COLO668 (cell line): ENCODE measurements at regions not wholly inside any gene's neighbourhood (a gene's known extent, or its start where the extent isn't known, plus 50 kb on each side); places are given as distances from the start of the nearest gene placed in this dataset.

ENCODE experiments used
- DNase-seq: peaks from one replicate; lab custom pipeline; 2025; ENCODE audit not compliant: unreplicated experiment; lab: John Stamatoyannopoulos, UW

DNA sequence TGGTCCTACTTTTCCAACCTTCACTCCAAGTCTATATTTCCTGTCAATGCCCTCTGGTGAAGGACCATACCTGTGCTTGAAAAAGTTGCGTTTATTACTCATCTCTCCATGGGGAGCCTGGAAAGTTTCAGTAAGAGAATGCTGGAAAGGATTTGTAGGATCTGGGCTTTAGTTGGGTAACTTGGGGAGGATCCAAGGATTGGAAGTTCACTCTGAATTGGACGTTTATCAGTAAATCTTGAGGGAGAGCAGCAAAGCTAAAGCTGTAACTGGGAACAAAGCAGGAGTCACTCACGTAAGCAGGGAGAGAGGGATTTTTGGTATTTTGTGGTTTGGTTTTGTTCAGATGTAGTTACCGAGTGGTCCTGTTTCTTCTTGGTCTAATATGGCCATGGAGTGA is 51.4 kb upstream of the NPVF start:
- no peak for DNase-seq

DNA sequence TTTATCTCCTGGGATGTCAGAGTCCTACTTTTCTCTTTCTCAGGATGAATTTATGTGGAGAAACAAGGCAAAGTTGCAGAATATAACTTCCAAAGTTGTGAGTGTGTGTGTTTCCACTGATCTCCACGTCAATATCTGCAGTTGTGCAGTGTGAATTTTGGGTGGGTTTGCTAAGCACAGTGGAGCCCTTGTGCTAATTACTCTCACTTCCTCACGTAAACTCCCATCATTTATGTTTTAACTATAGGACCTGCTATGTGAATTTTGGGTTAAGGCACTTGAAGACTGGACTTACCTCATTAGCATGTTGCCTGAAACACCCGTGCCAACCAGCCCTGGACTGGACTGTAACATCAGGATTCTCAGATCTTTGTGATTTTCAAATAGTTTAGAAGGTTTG is 51.9 kb upstream of the NPVF start:
- DNase-seq, result no peak

DNA sequence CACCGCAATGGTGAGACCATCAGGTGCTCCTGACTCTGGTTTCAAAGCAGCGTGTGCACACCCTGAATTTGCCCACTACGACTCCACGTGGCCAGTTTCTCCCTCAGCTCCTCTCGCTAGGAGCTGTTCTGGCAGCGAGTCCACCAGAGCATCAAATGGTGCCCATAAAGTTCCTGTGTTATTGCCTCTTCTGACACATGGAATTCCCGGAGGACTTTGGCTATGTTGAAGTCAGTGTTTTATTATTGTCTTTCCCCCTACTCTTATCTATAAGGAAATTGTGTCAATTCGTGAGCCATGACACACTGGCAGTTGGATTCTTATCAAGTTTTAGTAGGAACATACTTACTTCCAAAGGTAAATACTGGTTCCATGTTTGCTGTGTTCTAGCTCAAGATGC is 53.9 kb upstream of the NPVF start:
- no peak for DNase-seq

DNA sequence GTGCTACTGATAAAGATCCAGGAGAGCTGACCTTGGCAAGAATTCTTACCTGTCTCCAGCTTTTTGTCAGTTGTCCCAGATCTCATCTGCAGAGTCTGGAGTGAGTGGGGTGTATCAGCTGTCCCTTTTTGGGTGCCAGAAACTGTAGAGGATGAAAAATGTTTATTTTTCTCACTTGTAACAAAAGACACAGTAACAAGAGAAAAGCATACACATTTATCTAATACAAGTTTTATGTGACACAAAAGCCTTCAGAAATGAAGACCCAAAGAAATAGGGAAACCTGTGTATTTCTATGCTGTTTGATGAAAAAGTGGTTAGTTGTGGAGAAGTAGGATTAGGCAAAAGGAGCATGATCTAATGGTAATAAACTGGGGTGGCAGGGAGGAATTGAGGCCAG is 58.5 kb upstream of the NPVF start:
- no peak for DNase-seq

DNA sequence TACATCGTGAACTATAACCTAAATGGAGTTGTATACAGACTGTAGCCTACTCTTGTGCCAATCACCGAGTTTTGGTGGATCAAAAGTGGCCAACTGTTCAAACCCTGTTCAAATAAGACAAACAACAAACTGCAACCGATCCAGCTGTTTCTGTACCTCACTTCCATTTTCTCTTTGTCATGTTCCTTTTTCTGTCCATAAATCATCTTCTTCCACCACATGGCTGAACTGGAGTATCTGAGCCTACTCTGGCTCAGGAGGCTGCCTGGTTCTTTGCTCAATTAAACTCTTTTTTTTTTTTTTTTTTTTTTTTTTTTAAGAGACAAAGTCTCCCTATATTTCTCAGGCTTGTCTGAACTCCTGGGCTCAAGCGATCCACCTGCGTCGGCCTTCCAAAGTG is 59.0 kb upstream of the NPVF start:
- DNase-seq, result no peak

DNA sequence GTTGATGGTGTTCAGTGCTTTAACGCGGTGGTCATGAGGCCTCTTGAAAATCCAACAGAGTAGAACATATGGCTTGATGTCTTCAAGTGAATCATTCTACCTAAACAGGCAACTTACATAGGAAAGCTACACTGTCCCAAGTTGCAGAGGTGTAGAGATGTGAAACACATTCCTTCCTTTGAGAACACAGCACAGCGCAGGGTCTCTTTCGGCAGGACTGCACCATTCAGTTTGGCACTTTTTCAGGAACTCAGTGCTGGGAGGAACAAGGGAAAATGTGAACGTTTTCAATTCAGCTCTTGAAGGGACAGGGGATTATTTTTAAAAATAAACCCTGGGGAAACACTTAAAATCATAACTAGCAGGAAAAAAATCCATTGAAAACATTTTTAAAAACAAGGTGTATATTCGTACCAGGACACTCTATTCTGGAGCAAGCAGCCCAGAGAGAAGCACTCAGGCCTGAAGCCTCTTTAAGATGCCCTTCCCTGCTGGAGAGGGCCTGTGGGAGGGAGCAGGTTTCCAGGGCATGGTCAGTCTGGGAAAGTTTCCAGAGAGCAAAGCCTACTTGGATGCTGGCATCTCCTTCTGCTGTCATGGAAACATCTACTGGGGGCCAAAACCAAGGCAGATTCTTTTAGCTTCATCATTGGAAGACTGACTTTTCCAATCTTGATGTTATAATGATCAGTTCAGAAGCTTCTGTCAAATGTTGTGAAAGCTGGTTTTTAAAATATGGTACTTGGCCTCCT is 60.4 kb upstream of the NPVF start:
- no peak for DNase-seq

DNA sequence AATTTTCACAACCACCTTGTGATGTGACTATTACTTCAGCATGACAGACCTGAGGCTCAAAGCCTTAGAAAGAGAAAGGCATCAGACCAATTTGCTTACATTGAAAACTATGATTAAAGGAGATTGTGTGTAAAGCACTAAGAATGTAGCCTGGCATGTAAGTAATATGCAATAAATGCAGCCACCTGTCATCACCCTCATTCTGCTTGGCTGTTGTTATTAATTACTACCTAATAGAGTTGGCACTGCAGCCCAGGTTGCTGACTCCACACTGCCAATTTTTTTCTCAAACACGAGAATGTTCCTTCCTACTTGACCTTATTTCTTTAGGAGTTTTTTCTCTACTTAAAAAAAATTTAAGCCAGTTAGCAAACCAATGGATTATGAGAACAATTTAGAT is 61.2 kb upstream of the NPVF start:
- no peak for DNase-seq

DNA sequence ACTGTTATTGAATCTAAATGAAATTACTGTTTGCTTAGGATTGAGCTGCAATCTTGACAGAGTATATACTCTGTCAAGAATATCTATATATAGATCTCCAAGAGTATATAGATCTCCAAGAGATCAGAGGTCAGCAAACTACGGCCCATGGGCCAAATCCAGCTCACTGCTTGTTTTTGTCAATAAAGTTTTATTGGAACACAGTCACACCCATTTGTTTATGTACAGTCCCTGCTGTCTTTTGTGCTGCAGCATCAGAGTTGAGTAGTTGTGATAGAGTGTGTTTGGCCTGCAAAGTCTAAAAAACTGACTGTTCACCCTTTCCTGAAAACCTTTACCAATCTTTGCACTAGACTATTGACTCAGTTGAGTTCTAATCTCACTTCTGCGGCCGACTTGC is 66.3 kb upstream of the NPVF start:
- DNase-seq, result no peak

DNA sequence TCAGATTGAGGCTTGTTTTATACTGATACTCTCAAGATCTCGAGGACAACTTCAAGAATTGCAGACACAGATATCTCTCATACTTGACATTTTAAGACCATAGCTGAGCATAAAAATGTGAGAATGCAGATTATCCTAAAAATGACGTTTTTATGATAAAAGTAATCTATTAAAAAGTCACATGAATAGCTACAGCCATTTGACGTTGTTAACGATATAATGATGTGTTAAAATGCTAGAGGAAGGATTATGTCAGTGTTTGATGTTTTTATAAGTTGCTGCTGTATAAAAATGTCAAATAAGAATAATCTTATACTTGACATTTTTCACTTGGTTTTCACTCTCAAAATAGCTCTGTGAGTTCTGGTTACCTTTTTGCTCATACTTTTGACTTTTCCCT is 67.1 kb upstream of the NPVF start:
- DNase-seq, result no peak

DNA sequence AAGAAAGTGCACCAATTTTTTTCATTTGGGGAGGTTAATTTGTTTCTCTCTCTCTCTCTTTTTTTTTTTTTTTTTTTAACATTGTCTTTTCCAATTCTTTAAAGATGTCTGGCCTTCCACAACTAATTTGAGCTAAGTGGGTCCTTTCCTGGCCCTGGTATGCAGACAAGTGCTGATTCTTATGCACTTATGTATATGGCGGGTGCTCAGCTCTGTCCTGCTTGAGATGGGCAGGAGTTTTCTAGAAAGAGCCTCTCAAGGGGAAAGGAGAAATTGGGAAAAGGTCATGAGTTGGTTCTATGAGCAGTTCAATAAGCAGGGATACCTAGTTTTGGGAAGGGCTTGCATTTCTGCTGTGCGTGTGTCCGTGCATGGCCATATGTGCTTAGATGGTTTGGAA is 67.8 kb upstream of the NPVF start:
- no peak for DNase-seq

DNA sequence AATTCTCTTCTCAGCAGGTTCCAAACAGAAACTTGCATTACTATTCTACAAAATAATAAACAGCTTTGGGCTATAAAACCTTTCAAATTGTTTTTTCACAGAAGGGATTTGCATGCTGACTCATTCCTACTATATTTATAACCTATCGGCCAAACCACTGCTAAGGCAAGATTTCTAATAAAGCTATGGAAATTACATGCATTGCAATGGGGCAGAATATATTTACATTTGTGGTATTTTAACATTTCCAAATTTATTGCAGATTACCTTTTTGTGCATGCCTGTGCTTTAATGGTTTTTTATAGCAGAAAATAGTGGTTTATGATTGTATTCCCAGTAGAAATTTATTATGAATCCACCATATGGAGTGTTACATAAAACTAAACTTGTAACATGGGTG is 69.0 kb upstream of the NPVF start:
- DNase-seq, result no peak

DNA sequence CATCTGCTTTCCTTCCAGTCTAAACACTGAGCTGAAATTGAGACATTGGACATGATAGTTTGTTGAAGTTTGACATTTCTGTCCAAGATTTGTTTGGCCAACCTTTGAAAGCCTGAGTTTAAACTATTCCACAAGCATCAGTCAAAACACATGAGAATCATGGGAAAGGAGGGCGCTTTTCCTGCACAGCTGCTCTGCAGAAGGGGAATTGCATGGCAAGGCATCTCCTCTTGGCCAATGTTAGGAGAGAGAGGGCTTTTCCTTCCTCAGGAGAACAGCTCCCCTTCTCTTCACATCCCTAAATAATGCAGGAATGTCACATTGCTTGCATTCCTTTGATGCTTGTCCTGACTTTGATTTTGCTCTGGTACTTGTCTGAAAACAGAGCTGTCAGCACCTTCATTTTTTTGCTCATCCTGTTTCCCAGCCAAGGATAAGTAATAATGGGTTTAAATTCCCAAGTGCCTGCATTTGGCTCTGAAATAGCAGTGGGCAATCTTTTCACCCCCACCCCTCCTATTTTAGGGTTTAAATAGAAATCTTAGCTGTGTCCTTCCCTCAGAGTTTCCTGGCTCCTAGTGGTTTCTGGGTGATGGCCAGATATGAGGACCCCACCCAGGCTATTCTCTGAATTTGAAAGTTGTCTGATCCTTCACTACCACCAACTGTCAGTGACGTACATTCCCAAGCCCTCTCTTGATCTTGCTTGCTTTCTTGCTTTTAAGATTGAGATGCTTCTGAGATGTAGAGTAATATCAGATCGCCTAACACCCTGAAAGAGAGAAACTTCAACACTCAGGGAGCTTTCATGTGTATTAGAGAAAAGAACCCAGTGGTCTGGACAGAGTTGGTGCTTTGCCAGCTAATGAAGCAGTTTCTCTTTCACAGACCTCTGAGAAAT is 75.2 kb upstream of the NPVF start:
- DNase-seq, result no peak

DNA sequence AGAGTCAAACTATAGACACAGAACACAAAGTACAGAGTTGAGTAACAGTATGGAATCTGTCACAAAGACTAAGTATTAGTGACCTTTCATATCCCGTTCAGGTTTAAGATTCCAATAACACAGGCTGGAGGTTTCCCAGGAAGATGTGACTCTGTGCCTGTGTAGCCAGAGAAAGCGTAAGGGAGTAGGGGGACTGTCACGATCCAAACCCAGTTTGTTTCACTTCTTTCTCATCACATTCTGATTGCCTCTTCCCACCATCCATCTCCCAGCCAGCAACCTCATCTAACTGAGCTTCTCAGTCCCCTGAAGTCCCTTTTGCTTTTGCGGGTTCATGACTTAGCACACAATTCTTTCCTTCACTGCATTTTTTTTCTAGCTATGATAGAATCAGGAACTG is 76.4 kb upstream of the NPVF start:
- no peak for DNase-seq

DNA sequence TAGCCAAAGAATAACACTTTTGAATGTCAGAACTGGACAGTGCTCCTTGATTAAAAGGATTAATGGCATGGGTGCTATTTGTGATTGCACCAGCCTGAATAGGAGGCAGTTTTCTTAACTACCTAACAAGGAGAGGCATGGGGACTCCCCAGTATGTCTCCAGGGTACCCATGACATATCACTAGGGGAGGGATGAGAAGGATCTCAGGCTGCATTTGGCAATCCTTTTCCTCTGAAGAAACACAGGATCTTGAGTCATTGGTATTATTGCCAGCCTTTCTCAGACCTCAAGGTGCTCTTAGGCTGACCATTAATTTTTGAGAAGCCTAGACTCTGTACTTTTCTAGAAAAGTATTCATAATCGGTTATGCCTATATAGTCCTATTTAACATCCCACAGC is 77.5 kb upstream of the NPVF start:
- DNase-seq, result no peak

DNA sequence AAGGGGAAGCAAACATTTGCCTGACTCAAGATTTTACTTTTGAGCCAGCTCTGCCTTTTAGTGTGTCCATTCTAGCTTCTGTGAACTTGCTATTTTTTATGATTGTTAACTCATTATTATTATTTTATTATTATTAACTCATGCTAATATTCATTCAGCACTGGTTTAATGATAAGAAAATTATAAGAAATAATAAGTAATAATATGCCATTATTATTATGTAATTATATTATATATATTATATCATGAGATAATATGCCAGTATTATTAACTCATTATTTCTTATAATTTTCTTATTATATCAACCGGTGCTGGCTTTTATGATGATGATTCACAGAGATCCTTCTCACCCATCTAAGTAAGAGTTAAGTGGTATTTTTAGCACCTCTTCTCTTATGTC is 79.3 kb upstream of the NPVF start:
- DNase-seq, result no peak

DNA sequence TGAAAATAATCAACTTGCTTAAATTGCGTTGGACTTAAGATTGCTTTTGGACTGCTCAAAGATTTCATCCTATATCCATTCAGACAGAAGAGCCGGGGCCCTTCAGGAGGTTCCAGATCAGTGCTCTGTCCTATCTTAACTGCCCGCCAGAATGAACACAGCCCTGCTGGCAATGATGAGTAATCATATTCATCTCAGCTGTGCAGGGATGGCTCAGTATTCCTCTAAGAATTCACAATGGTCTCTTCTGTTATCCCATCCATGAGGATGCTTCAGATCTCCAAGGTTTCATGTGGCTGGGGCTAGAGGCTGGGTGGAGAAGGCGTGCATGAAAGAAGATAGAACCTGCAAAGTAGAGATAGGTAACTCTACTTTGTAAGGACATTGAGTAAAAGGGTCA is 80.0 kb upstream of the NPVF start:
- DNase-seq, result no peak

DNA sequence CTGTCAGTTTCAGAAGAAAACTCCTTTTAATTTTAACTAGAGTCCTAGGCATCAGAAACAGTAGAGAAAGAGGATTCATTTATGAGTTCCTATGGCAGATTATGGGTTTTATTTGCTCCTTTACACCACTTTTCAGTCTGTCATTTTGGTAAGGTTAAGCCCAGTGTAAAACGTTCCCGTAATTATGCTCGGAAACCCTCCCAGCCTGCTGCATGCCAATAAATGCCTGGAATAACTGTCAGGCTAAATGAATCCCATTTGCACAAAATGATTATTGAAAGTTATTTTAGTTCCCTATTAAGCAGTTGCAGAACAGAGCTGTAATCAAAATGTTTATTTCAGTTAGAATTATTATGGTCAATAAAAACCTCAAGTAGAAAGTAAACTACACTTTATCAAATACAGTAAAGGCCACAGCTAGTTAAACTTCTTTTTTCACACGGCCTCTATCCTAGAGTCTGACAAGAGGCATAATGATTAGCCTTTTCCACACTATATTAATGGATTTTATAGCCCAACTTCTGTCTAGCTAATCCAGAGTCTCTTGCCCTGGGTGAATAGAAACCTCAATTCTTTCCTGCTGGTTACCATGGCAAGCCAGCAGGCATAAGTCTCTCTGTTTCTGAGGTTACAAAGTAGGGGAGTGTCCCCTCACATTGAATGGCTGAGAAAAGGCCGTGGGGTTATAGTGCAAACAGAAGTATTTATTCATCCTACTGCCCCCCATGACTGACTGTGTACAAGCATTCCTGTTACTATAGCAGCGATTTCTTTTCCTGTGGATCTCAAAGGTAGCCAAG is 80.8 kb upstream of the NPVF start:
- DNase-seq, result no peak

DNA sequence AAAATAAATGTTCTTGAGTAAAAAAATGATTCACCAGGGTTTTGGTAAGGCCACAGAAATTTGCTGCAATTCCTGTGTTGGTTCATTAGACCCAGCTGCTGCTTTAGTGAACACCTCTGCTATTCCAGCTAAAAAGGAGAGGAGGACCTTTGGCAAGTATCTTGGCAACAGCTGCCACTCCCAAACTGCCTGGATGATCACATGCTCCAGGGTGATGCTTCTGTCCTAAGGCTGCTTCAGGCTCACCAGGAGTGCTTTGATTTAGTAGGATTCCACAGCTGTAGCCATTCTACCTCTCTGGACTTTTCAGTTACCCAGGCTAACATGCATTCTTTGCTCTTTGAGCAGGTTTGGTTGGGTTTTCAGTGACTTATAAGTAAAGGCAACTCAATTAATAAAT is 82.6 kb upstream of the NPVF start:
- no peak for DNase-seq

DNA sequence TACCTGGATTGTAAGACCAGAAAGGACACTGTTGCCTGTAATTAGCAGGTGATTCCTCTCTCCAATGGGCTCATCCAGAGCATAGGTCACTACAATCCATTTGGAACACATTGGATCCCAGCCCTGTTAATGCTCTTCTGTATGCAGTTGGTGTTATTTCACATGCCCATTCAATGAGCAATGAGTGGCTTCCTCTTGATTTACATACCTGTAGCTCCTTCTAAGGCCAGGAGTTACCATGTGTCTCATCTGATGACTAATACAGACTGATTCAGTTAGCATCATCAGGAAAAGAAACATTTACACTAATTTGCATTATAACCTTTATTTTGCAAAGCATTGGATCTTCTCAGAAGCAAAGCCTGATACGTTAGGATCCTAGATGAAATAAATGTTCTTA is 83.1 kb upstream of the NPVF start:
- no peak for DNase-seq

DNA sequence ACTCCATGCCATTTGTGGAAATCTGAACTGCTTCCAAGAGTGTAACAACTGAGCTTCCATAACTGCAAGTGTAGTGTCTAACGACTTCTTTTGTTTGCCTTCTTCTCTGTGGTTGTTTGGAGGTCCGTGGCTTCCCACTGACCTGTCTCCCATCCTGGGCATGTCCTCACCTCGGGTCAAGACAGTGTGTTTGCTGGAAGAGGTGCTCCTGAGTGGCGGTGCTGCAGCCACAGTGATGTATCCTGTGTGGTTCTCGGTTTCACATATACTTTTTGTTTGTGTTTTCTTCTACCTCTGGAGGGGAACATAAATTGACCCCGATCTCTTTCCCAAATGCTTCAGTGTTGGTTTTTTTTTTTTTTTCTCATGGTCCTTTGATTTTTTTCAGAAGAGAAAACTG is 84.7 kb upstream of the NPVF start:
- no peak for DNase-seq

DNA sequence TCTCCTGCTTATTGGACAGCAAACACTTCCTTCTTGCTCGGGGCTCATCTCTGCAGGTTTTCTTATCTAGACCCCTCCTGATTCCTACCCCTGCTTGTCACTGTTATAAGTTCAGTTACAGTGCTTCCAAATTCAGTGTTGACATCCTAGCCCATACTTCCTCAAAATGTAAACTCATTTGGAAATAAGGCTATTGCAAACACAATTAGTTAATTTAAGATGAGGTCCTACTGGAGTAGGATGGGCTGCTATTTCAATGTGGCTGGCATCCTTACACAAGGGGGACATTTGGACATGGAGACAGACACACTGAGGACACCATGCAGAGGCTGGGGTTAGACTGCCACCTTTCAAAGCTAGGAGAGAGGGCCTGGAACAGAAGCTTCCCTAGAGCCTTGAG is 85.2 kb upstream of the NPVF start:
- DNase-seq, result no peak
